Stimulated activated CD8-positive, alpha-beta memory T cell treated with anti-CD3 and anti-CD28 coated beads, Interleukin-4, amount 100 ng/mL, for 48 hours (primary cell): ENCODE measurements at regions not wholly inside any gene's neighbourhood (a gene's known extent, or its start where the extent isn't known, plus 50 kb on each side); places are given as distances from the start of the nearest gene placed in this dataset.

ENCODE experiments used
- DNase-seq: peaks from one replicate; pipeline ENCODE4 v3.0.0-alpha.2; 2020

- DNase-seq: no peak
Measured at GRCh38 chr13:89857502-89857901, 1490.0 kb upstream of the MIR17HG start.

GRCh38 chr13:89862011-89862690, 1485.3 kb upstream of the MIR17HG start:
- DNase-seq: no peak

- DNase-seq: no peak
Measured at GRCh38 chr13:89862691-89863036, 1484.8 kb upstream of the MIR17HG start.

- DNase-seq: no peak
Measured at GRCh38 chr13:89865164-89866064, 1482.1 kb upstream of the MIR17HG start.

GRCh38 chr13:89869312-89869711, 1478.2 kb upstream of the MIR17HG start:
- no peak for DNase-seq

- no peak for DNase-seq
Measured at GRCh38 chr13:89878904-89879303, 1468.6 kb upstream of the MIR17HG start.

GRCh38 chr13:89880201-89880600, 1467.3 kb upstream of the MIR17HG start:
- no peak for DNase-seq

GRCh38 chr13:89883893-89884448, 1463.5 kb upstream of the MIR17HG start:
- no peak for DNase-seq

GRCh38 chr13:89890806-89891205, 1456.7 kb upstream of the MIR17HG start:
- DNase-seq: no peak

- no peak for DNase-seq
Measured at GRCh38 chr13:89891416-89891815, 1456.1 kb upstream of the MIR17HG start.

GRCh38 chr13:89897681-89898080, 1449.8 kb upstream of the MIR17HG start:
- no peak for DNase-seq

GRCh38 chr13:89899302-89900103, 1448.0 kb upstream of the MIR17HG start:
- DNase-seq: no peak

- DNase-seq: no peak
Measured at GRCh38 chr13:89900104-89900765, 1447.3 kb upstream of the MIR17HG start.

- no peak for DNase-seq
Measured at GRCh38 chr13:89902223-89902622, 1445.3 kb upstream of the MIR17HG start.

- DNase-seq: no peak
Measured at GRCh38 chr13:89903115-89903514, 1444.4 kb upstream of the MIR17HG start.

- no peak for DNase-seq
Measured at GRCh38 chr13:89910166-89910565, 1437.3 kb upstream of the MIR17HG start.

- no peak for DNase-seq
Measured at GRCh38 chr13:89916551-89916950, 1430.9 kb upstream of the MIR17HG start.

- DNase-seq: no peak
Measured at GRCh38 chr13:89920461-89920860, 1427.0 kb upstream of the MIR17HG start.

GRCh38 chr13:89923052-89923451, 1424.4 kb upstream of the MIR17HG start:
- no peak for DNase-seq

GRCh38 chr13:89923736-89924135, 1423.8 kb upstream of the MIR17HG start:
- DNase-seq: no peak

- no peak for DNase-seq
Measured at GRCh38 chr13:89925107-89925506, 1422.4 kb upstream of the MIR17HG start.

- no peak for DNase-seq
Measured at GRCh38 chr13:89930861-89931260, 1416.6 kb upstream of the MIR17HG start.

GRCh38 chr13:89932902-89933301, 1414.6 kb upstream of the MIR17HG start:
- no peak for DNase-seq
